IPS-20b (cell line): ENCODE measurements at regions not wholly inside any gene's neighbourhood (a gene's known extent, or its start where the extent isn't known, plus 50 kb on each side); places are given as distances from the start of the nearest gene placed in this dataset.

ENCODE experiments used
- H3K27ac ChIP-seq: one replicate; pipeline ENCODE4 v1.5.1; 2013; ENCODE audit warnings: low read length
- H3K27me3 ChIP-seq: 2 replicates; pipeline ENCODE4 v1.6.1; 2013; ENCODE audit warnings: mild to moderate bottlenecking, low read length, inconsistent platforms; ENCODE audit not compliant: insufficient read depth
- H3K36me3 ChIP-seq: 2 replicates; pipeline ENCODE4 v1.6.1; 2013; ENCODE audit warnings: low read depth, mild to moderate bottlenecking, inconsistent platforms, low read length, moderate library complexity; ENCODE audit not compliant: insufficient read depth
- H3K4me1 ChIP-seq: 2 replicates; pipeline ENCODE4 v1.6.1; 2013; ENCODE audit warnings: mild to moderate bottlenecking, control low read depth, inconsistent platforms, low read length, moderate library complexity; ENCODE audit not compliant: insufficient read depth
- H3K4me3 ChIP-seq: 2 replicates; pipeline ENCODE4 v1.5.1; 2013; ENCODE audit warnings: mild to moderate bottlenecking, low read length, inconsistent platforms
- H3K9ac ChIP-seq: 2 replicates; pipeline ENCODE4 v1.6.1; 2013; ENCODE audit warnings: low read depth, mild to moderate bottlenecking, inconsistent platforms, low read length, moderate library complexity
- H3K9me3 ChIP-seq: 2 replicates; pipeline ENCODE4 v1.6.1; 2013; ENCODE audit warnings: mild to moderate bottlenecking, low read depth, low read length, inconsistent platforms; ENCODE audit not compliant: insufficient read depth

DNA sequence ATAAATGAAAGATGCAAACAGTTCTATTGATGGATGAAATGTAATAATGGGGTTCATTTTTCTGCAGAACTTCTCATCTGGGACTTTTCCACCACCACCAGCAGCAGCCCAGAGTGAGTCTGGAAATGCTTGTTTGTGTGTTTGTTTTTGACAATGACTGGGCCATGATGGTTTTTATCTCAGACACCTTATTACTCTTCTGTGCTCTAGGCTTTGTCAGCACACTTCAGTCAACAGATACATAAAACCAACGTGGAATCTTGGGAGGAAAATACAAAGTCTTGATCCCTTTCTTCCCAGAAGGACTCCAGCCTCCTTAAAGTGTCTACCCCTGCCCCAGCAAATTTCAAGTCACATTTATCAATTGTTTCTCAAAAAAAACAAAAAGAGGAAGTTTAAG, 134.0 kb downstream of the MREG start:
- Histone ChIP-seq H3K9me3 (no peaks in the 10 kb centered on the region), H3K4me1 (peaks cover 9% of the 10 kb centered on the region; the same call in 1 of the 2 replicates), H3K9ac (no peak overlapping the region), H3K4me3 (no peak overlapping the region), H3K27ac (no peak overlapping the region), H3K36me3 (no peaks in the 10 kb centered on the region), H3K27me3 (no peaks in the 10 kb centered on the region)

DNA sequence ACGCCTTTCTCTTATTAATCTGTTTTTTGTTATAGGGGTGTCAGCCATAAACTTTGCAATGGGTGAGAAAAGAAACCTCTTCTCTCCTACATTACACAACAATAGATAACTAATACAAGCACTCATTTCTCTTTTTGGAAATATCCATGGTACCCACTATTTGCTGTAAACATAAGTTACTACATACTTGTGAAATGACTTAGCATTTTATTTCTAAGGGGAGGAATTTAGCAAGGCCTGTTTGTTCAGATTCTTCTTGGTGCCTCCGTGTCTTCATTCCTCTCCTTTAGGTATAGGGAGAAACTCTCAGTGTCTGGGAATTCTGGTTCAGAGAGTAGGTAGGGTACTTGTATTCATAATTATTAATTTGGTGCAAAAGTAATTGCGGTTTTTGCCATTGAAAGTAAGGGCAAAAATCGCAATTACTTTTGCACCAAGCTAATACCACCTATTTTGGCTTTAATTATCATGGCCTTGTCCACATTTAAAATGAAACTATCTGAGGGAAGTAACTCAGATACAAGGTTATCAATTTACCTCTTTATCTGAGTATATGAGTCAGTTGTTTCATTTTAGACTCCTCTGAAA, 134.8 kb downstream of the MREG start:
- Histone ChIP-seq H3K4me1 (peaks cover 9% of the 10 kb centered on the region; the same call in 1 of the 2 replicates), H3K4me3 (no peak overlapping the region), H3K27me3 (no peaks in the 10 kb centered on the region), H3K27ac (no peak overlapping the region), H3K9me3 (no peaks in the 10 kb centered on the region), H3K36me3 (no peaks in the 10 kb centered on the region), H3K9ac (no peak overlapping the region)

DNA sequence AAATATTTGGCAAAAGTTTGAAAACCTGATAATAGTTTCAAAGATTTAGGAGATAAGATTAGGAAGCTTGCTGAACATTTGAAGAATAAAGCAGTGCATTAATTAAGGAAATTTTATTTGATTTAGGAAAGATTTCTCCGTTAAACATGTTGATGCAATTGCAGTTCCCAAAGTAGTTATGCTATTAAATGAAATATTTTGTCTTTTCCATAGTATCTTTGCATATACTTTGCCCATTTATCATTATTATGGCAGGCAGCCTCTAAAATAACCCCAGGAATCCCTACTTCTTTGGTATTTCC, 136.5 kb downstream of the MREG start:
- Histone ChIP-seq H3K27ac (no peak overlapping the region), H3K9ac (no peak overlapping the region), H3K4me3 (no peak overlapping the region), H3K4me1 (peaks cover 9% of the 10 kb centered on the region; the same call in 1 of the 2 replicates), H3K9me3 (no peaks in the 10 kb centered on the region), H3K27me3 (no peaks in the 10 kb centered on the region), H3K36me3 (no peaks in the 10 kb centered on the region)

DNA sequence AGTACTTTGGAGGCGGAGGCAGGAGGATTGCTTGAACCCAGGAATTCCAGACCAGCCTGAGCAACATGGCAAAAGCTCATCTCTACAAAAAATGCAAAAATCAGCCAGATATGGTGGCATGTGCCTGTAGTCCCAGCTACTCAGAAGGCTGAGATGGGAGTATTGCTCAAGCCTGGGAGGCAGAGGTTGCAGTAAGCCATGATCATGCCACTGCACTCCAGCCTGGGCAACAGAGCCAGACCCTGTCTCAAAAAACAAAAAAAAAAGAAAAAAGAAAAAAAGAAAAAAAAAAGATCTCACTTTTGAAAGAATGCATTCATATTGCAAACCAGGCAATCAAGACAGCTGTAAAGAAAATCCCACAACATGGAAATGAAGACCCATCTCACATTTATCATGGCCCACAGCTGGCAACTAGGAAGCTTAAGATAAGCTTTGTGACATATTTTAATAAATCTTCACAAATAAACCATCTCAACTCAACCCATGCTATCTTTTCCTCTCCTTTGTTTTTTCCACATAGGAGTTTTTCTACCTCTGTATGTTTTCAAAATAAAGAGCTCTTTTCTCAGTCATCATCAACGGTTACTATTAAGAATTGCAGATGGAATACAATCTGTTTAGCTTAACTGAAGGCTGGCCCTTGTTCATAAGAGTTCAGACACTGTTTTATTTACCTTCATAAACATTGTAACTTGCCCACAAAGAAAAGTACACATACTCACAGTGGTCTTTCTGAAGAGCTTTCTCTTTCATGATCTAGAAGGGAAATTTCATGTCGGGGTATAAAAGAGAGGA, 137.0 kb downstream of the MREG start:
- no peaks in the 10 kb centered on the region for H3K36me3 ChIP-seq
- H3K9ac ChIP-seq = no peak overlapping the region
- H3K9me3 ChIP-seq = no peaks in the 10 kb centered on the region
- H3K4me3 ChIP-seq = no peak overlapping the region
- no peak overlapping the region for H3K27ac ChIP-seq
- H3K4me1 ChIP-seq = peaks cover 9% of the 10 kb centered on the region; the same call in 1 of the 2 replicates
- H3K27me3 ChIP-seq = no peaks in the 10 kb centered on the region

DNA sequence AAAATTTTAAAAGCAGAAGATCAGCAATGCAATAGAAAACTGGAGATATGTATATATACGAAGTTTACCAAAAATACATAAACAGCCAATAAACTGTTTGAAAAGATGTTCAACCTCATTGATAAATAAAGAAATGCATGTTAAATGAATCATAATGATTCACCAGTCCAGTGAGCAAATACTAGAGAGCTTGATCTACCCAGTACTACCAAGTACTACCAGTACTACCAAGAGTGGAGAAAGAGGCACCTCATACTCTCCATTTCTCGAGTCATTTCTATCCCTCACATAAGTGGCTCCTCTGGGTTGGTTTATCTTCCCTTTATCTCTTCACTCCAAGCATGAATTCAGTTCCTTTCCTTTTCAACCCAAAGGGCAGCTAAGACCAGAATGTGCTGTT, 138.9 kb downstream of the MREG start:
- H3K4me1 ChIP-seq = no peaks in the 10 kb centered on the region
- no peak overlapping the region for H3K4me3 ChIP-seq
- H3K36me3 ChIP-seq = no peaks in the 10 kb centered on the region
- no peak overlapping the region for H3K27ac ChIP-seq
- no peak overlapping the region for H3K9ac ChIP-seq
- no peaks in the 10 kb centered on the region for H3K27me3 ChIP-seq
- no peaks in the 10 kb centered on the region for H3K9me3 ChIP-seq

DNA sequence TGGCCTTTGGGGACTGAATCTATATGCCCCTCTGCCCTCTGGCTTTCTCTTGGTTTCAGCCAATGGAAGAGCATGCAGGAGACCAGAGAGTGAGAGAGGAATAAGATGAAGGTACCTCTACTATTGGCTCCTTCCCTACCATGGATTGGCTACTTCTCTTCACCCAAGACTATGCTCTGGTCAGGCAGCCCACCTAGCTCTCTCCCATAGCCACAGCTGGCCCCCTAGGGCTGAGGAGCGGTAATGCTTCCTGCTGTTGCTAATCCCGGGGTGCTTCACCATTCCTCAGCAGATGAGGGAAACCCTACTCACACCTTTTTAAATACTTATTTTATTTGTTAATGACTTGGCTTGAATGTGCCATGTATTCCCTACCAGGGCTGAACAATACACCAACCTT, 142.4 kb downstream of the MREG start:
- H3K4me1 ChIP-seq = no peaks in the 10 kb centered on the region
- no peak overlapping the region for H3K27ac ChIP-seq
- no peak overlapping the region for H3K9ac ChIP-seq
- no peaks in the 10 kb centered on the region for H3K9me3 ChIP-seq
- no peaks in the 10 kb centered on the region for H3K27me3 ChIP-seq
- H3K36me3 ChIP-seq = no peaks in the 10 kb centered on the region
- H3K4me3 ChIP-seq = no peak overlapping the region

DNA sequence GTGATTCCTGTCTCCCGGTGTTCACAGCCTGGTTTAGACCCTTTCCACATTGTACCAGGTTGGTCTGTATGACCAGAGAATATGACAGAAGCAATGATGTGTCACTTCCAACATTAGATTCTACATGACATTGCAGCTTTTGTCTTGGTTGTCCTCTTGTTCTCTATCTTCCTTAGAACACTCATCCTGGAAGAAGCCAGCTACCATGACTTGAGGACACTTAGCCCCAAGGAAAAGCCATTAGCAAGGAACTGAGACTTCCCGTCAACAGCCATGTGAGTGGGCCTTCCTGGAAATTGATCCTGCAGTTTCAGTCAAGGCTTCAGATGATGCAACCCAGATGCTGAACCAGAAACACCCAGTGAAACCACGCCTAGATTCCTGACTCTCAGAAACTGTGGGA, 143.3 kb downstream of the MREG start:
- H3K9me3 ChIP-seq = no peaks in the 10 kb centered on the region
- H3K4me3 ChIP-seq = no peak overlapping the region
- no peak overlapping the region for H3K27ac ChIP-seq
- H3K4me1 ChIP-seq = no peaks in the 10 kb centered on the region
- no peaks in the 10 kb centered on the region for H3K36me3 ChIP-seq
- no peaks in the 10 kb centered on the region for H3K27me3 ChIP-seq
- H3K9ac ChIP-seq = no peak overlapping the region

DNA sequence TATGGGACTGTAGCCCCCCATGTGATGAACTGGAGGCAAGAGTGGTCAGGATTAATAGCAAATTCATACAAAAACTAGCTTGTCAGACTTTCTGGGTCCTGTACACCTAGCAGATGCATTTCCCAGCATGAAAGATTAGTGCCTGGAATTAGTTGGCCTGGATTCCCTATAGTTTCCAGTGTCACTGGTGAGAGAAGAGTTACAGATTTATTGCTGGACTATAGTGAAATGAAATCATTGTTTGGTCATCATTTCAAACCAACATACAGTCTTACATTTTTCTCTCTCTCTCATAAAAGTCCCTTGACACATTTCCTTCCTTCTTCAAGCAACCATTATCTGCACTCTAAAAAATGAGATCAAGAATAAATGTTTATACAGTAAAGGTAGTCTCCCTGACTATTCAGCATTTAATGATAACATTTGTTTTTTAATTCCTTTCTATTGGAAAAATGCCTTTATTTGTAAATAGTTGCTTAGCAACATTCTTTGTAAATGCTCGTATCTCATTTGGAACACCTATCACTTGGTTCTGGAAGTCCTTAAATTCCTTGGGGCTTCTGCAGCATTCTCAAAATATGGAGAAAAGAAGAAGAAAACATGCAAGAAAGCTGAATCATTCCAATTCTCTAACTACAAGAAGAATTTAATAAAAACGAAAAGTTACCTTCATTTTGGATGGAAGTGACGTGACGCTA, 144.4 kb downstream of the MREG start:
- no peaks in the 10 kb centered on the region for H3K4me1 ChIP-seq
- H3K36me3 ChIP-seq = no peaks in the 10 kb centered on the region
- no peaks in the 10 kb centered on the region for H3K9me3 ChIP-seq
- no peak overlapping the region for H3K27ac ChIP-seq
- H3K27me3 ChIP-seq = no peaks in the 10 kb centered on the region
- no peak overlapping the region for H3K4me3 ChIP-seq
- H3K9ac ChIP-seq = no peak overlapping the region

DNA sequence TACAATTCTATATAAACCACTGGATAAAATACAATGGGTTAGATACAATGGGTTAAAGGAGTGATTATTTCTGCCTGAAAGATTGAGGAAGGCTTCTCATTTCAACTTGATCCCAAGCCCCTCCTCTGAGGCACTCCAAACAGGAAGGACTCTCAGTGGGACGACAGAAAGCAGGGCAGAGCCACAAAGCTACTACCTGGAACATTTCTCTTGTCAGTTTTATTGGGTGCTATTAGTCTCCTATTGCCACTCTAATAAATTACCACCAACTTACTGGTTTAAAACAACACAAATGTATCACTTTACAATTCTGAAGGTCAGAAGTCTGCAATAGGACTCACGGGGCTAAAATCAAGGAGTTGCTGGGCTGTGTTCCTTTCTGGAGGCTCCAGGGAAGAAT, 146.7 kb downstream of the MREG start:
- no peaks in the 10 kb centered on the region for H3K9me3 ChIP-seq

DNA sequence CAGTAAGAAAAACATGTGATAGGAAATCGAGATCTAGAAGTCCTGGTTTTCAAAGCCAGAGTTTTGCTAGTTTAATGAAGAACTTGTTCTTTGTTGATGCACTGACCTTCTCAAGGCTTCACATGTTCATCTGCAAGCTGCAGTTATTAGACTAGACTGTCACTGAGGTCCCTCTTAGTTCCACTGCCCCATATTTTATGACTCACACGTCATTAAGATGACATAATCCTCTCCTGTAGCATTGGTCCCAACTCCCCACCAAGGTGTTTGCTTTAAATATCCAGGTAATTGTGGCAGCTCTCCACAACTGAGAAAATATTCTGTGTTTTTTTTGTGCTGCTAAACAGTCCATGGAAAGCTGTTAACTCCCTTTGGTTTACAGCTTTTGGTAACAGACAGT, 149.7 kb downstream of the MREG start:
- H3K4me3 ChIP-seq = no peak overlapping the region
- H3K36me3 ChIP-seq = no peaks in the 10 kb centered on the region
- no peaks in the 10 kb centered on the region for H3K27me3 ChIP-seq
- H3K4me1 ChIP-seq = no peaks in the 10 kb centered on the region
- H3K9me3 ChIP-seq = no peaks in the 10 kb centered on the region
- H3K9ac ChIP-seq = no peak overlapping the region
- no peak overlapping the region for H3K27ac ChIP-seq

More for the DNA sequence above, 146.7 kb downstream of the MREG start:
- Histone ChIP-seq H3K36me3 (no peaks in the 10 kb centered on the region), H3K4me1 (no peaks in the 10 kb centered on the region), H3K4me3 (no peak overlapping the region), H3K9ac (no peak overlapping the region), H3K27me3 (no peaks in the 10 kb centered on the region), H3K27ac (no peak overlapping the region)

DNA sequence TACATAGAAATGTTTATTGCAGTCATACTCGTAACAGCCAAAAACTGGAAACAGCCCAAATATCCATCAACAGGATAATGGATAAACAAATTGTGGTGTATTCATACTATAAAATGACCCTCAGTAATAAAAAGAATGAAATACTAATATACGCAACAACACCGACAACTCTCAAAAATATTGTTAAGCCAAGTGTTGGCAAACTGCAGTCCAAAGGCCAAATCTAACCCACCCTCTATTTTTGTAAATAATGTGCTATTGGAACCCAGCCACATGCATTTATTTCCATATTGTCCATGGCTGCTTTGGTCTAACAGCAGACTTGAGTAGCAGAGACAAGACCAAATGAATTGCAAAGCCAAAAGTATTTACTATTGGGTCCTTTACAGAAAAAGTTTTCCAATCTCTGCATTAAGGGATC, 151.0 kb downstream of the MREG start:
- Histone ChIP-seq H3K36me3 (no peaks in the 10 kb centered on the region), H3K27ac (no peak overlapping the region), H3K4me3 (no peak overlapping the region), H3K4me1 (no peaks in the 10 kb centered on the region), H3K9me3 (no peaks in the 10 kb centered on the region), H3K9ac (no peak overlapping the region), H3K27me3 (no peaks in the 10 kb centered on the region)
